ENCODE measurements at regions not wholly inside any gene's neighbourhood (a gene's known extent, or its start where the extent isn't known, plus 50 kb on each side); places are given as distances from the start of the nearest gene placed in this dataset.
A peak's percentile ranks its signal among the peaks of the same experiment; 100 is the strongest.
"Not testable (repeated sequence)": the region's sequence is repeated elsewhere in the genome, so short reads cannot be mapped to it uniquely, and the experiment has no call there.

GRCh38 chr17:11170881-11171280 is 70.1 kb upstream of the SHISA6 start:
- DNase-seq = no peak
- in situ Hi-C loops (cut with MboI; ENCODE audit: low pct_ligation_motif_present in 1 of 4, low pct_unique_long_range_greater_than_20kb in 1 of 4, low sequenced_read_pairs in 3 of 4) = loop anchor here in 1 of 4 donors (25.0 kb wide), 1 partner anchor 159 kb away; no protein-coding TSS in a partner anchor
- WGBS, 2 donors (ENCODE audit: low coverage in 1 of 2) = 67% methylated on average over 7 of the region's 7 CpGs; no CpG with 5 or more reads in 1 of the 2 donors
- Histone ChIP-seq H3K36me3 (no peaks in the 10 kb centered on the region), H3K9me3 (no peaks in the 10 kb centered on the region), H3K27ac (no peak overlapping the region), H3K4me3 (no peak overlapping the region), H3K4me1 (no peaks in the 10 kb centered on the region), H3K27me3 (no peaks in the 10 kb centered on the region)
- intact Hi-C loops (cut with DNase I; ENCODE audit: low total_unique reads) = no loop called here
- no peak for TF ChIP-seq EP300 (IDR thresholded peaks at IDR 0.05; ENCODE audit: low read depth)
- no peak for TF ChIP-seq POLR2A (IDR thresholded peaks at IDR 0.05)
- no peak for TF ChIP-seq POLR2AphosphoS5 (IDR thresholded peaks at IDR 0.05)
- no peak for TF ChIP-seq CTCF (IDR thresholded peaks at IDR 0.05)

DNA sequence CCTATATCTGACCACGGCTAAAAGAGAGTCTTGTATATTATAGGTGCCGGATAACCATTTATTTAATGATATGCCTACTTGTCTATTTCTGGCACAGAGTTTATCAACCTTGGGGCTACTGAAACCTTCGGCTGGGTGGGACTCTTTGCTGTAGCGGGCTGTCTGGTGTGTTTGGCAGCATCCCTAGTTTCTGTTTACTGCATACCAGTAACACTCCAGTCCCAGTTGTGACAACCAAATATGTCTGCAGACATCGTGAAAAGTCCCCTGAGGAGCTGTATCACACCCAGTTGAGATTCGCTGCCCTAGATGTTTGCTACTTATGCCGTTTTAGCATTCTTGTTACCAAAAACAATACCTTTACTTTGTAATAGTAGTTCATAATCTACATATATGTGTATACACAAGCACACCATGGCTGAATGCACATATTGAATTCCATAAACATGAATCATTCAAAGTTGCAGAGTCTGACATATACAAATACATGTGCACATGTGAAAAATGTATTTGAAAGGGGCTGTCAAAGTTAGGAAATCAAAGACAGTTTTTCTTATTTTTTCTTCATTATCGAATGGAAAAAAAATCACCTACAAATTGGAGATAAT is 89.1 kb upstream of the SHISA6 start:
- H3K9me3 ChIP-seq = no peaks in the 10 kb centered on the region
- WGBS, 2 donors (ENCODE audit: low coverage in 1 of 2) = 85 to 93% methylated on average over 5 to 8 of the region's 8 CpGs
- no peaks in the 10 kb centered on the region for H3K36me3 ChIP-seq
- in situ Hi-C loops (cut with MboI; ENCODE audit: low pct_ligation_motif_present in 1 of 4, low pct_unique_long_range_greater_than_20kb in 1 of 4, low sequenced_read_pairs in 3 of 4) = loop anchor here in 1 of 4 donors (25.0 kb wide), 1 partner anchor 140 kb away; no protein-coding TSS in a partner anchor
- no peak overlapping the region for H3K4me3 ChIP-seq
- no peak overlapping the region for H3K27ac ChIP-seq
- no peak for TF ChIP-seq POLR2AphosphoS5 (IDR thresholded peaks at IDR 0.05)
- no peak for TF ChIP-seq POLR2A (IDR thresholded peaks at IDR 0.05)
- no peak for TF ChIP-seq CTCF (IDR thresholded peaks at IDR 0.05)
- no peak for TF ChIP-seq EP300 (IDR thresholded peaks at IDR 0.05; ENCODE audit: low read depth)
- H3K4me1 ChIP-seq = no peaks in the 10 kb centered on the region
- H3K27me3 ChIP-seq = no peaks in the 10 kb centered on the region
- intact Hi-C loops (cut with DNase I; ENCODE audit: low total_unique reads) = no loop called here
- no peak for DNase-seq

DNA sequence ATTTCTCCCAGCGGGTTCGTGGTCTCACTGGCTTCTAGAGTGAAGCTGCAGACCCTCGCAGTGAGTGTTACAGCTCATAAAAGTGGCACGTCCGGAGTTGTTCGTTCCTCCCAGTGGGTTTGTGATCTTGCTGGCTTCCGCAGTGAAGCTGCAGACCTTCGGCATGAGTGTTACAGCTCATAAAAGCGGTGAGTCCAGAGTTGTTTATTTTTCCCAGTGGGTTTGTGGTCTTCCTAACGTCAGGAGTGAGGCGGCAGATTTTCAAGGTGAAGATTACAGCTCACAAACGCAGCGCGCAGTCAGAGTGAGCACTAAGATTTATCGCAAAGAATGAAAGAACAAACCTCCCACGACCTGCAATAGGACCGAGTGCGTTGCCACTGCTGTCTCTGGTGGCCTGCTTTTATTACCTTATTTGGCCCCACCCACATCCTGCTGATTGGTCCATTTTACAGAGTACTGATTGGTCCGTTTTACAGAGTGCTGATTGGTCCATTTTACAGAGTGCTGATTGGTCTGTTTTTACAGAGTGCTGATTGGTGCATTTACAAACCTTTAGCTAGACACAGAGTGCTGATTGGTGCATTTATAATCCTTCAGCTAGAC is 90.0 kb upstream of the SHISA6 start:
- WGBS, 2 donors (ENCODE audit: low coverage in 1 of 2) = 68 to 78% methylated on average over 5 to 19 of the region's 19 CpGs
- H3K4me1 ChIP-seq; H3K36me3 ChIP-seq; H3K4me3 ChIP-seq; H3K27ac ChIP-seq; H3K27me3 ChIP-seq; intact Hi-C loops (cut with DNase I; ENCODE audit: low total_unique reads); H3K9me3 ChIP-seq; DNase-seq: not testable (repeated sequence)
- in situ Hi-C loops (cut with MboI; ENCODE audit: low pct_ligation_motif_present in 1 of 4, low pct_unique_long_range_greater_than_20kb in 1 of 4, low sequenced_read_pairs in 3 of 4) = loop anchor here in 1 of 4 donors (25.0 kb wide), 1 partner anchor 139 kb away; no protein-coding TSS in a partner anchor

DNA sequence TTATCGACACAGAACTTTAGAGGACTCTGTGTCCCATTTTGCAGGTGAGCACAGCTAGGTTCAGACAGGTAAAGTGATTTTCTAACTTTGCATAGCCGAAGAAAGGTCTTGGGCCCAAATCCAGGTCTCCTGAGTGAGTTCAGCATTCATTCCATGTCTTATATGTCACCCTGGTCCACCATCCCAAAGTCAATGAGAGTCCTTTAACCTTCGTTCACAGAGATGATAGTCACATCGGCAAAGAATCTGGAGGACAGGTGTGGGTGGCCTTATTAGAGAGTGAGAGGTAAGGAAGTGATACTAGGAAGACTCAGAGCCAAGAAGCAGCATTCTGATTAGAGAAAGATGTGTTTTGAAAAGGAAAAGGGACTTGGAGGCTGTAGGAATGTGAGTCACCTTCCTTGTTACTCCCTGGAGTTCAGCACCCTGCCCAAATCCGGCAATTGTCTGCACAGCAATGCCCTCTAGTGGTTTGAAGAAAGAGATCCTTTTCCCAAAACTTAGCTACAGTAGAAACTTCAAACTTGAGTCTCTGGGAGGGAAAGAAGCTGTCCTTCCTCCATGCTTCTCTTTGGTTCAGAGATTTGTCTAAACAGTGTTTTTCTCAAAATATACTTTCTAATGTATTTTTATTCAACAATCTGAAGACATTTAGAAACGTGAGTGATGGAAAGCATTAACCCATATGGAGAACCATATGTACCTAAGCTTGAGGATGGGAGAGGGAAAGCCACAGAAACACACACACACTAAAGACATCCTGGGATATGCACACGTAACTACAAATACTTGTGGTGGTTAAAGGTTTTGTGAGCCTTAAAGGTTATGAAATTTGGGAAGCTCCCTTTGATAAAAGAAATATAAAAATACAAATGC is 96.4 kb upstream of the SHISA6 start:
- no peak overlapping the region for H3K27ac ChIP-seq
- H3K4me1 ChIP-seq = no peaks in the 10 kb centered on the region
- H3K4me3 ChIP-seq = no peak overlapping the region
- no peaks in the 10 kb centered on the region for H3K27me3 ChIP-seq
- DNase-seq = peak; percentile 67
- 16 to 37% methylated on average over 4 to 7 of the region's 7 CpGs for WGBS, 2 donors (ENCODE audit: low coverage in 1 of 2)
- H3K9me3 ChIP-seq = no peaks in the 10 kb centered on the region
- intact Hi-C loops (cut with DNase I; ENCODE audit: low total_unique reads) = loop anchor here (10.0 kb wide), 1 partner anchor 270 kb away; no protein-coding TSS in a partner anchor
- in situ Hi-C loops (cut with MboI; ENCODE audit: low pct_ligation_motif_present in 1 of 4, low pct_unique_long_range_greater_than_20kb in 1 of 4, low sequenced_read_pairs in 3 of 4) = loop anchor here (5.0 to 25.0 kb wide), 6 partner anchors 60 to 507 kb away; partner anchors contain the start of gene TMEM220 (in 1 of the 4)
- TF ChIP-seq CTCF (IDR thresholded peaks at IDR 0.05) (peak; percentile 66 to 75 (median 68)), EP300 (IDR thresholded peaks at IDR 0.05; ENCODE audit: low read depth) (no peak)
- no peaks in the 10 kb centered on the region for H3K36me3 ChIP-seq

Data from transverse colon (tissue), 4 donors.